WI38 (cell line): ENCODE measurements at regions not wholly inside any gene's neighbourhood (a gene's known extent, or its start where the extent isn't known, plus 50 kb on each side); places are given as distances from the start of the nearest gene placed in this dataset.

Experiments used
- H3K4me3 ChIP-seq: 2 replicates; pipeline ENCODE4 v1.5.1; 2011; ENCODE audit warnings: low read depth, mild to moderate bottlenecking, control low read depth, low read length
- TF ChIP-seq, protein P1 (sequence below): IDR thresholded peaks from 2 replicates; pipeline ENCODE4 v1.5.1; 2012; ENCODE audit warnings: low read depth, mild to moderate bottlenecking, control low read depth, low read length

DNA sequence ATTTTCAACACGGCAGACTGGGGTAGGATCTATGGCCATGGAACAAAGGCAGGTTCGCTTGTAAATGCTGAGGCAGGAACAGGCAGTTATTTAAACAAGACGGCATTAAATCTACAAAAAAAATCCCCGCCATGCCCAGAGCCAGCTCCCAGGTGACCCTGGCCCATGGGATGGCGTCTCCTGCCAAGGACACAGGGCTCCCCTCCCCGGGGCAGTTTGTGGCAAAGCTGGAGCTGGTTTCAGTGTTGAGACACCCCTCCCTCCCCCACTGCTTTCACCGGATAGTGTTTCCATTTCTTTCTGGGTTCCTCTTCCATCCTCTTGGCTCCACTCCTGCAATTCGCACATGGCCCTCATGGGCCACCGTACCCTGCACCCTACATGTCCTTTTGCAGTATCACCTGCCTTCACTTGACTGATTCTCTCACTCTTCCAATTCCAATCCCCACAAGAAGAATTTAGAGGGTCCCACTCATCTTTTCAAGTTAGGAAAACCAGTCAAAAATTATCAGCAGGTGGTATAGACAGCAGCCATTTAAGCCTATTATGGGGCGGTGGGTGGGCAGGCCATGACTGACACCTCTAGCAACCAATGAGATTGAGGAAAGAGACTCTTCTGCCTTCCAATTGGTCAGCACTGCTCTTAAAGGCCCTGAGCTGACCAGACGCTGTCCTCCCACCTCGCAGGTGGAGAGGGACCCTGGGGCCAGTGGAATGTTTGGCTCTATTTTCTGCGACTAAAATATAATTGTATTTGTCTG is 52.0 kb downstream of the OLIG1 start:
- H3K4me3 ChIP-seq: no peak overlapping the region
- TF ChIP-seq, protein P1, sequence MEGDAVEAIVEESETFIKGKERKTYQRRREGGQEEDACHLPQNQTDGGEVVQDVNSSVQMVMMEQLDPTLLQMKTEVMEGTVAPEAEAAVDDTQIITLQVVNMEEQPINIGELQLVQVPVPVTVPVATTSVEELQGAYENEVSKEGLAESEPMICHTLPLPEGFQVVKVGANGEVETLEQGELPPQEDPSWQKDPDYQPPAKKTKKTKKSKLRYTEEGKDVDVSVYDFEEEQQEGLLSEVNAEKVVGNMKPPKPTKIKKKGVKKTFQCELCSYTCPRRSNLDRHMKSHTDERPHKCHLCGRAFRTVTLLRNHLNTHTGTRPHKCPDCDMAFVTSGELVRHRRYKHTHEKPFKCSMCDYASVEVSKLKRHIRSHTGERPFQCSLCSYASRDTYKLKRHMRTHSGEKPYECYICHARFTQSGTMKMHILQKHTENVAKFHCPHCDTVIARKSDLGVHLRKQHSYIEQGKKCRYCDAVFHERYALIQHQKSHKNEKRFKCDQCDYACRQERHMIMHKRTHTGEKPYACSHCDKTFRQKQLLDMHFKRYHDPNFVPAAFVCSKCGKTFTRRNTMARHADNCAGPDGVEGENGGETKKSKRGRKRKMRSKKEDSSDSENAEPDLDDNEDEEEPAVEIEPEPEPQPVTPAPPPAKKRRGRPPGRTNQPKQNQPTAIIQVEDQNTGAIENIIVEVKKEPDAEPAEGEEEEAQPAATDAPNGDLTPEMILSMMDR: no peak

DNA sequence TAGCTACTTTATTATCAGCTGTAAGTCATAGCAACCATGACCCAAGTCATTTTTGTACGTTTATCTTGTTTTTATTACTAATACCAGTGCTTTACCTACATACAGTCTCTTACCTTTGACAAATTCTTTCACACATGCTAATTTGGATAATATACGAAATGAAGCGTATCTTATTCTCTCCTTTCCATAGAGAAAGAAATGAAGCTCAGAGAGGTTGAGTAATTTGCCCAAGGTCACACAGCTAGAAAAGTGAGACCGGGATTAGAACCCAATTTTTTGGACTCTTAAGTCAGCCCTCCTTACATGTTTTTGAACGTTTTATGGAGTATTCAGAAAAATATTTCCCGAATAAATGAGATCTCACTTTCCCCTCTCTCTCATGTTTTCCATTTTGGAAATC is 52.6 kb downstream of the OLIG1 start:
- TF ChIP-seq, protein P1: no peak
- no peak overlapping the region for H3K4me3 ChIP-seq

DNA sequence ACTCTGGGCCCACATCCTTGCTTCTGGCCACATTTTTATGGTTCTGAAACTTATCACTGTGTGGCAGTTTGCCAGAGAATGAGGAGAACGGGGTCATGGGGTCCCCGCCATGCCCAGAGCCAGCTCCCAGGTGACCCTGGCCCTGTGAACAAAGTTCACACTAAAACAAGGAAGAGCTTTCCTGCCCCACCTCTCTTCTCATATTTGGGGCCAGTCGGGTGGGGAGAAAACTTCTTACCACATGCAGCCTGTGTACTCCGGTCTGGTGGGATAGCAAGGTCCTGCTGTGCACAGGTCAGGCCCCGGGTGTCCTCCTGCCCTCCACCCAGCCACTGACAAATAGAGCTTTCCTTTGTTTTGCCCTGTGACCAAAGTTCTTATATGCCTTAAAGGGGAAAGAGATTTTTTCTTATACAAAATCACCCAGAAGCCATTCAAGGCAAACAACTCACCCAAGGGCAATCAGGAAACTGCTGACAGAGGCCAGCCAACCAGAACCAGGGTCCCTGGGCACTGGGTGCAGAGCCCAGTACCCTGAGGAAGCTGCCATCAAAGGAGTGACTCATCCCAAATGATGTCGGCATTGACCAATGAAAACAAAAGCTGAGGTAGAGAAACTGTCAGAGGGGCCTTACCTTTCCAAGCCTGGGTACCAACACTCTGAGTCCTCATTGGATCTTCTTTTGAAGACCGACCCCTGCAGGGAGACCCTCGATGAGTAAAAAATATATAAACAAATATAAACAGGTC is 53.6 kb downstream of the OLIG1 start:
- TF ChIP-seq, protein P1: no peak

DNA sequence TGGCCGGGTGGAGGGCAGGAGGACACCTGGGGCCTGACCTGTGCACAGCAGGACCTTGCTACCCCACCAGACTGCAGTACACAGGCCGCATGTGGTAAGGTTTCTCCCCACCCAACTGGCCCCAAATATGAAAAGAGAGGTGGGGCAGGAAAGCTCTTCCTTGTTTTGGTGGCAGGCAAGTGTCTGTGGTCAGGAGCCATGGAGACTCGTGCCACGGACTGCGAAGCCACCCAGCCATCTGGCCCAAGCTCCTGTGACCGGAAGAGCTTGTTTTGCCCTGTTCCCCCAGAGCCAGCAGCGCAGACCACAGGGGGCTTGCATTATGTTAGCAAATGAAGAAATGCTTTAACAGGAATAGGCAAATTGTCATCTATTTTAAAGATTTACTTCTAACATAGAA is 54.9 kb downstream of the OLIG1 start:
- TF ChIP-seq, protein P1: no peak
- no peak overlapping the region for H3K4me3 ChIP-seq

More for the DNA sequence above, 53.6 kb downstream of the OLIG1 start:
- no peak overlapping the region for H3K4me3 ChIP-seq

DNA sequence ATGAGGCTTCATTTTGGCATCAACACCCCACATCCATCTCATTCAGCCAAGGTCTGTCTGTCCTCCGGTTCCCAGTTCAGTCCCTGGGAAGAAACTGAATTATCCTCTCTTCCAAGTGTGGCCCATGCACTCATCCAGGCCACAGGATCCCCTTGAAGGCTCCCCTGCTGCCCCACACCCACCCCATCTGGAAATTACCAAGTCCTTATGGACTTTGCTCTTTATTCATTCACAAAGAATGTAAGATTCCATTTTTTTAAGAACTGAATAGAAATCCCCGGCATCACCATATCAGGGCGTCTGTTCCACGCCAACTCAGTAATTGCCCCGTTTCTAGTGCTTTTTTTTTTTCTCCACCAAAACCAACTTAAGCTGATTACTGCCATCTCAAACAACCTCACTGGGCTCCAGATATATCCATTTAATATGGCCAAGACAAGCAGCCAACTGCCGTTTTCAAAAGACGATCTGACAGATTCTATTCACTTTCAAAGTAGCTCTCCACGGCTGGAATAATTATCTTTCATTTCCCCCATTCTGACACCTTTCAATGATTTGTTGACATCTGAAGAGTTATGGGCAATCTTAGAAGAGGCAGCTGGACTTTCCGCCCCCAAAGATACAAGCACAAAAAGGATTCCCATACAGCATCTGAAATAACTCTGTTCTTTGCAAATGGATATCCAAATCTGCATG is 55.9 kb downstream of the OLIG1 start:
- no peak overlapping the region for H3K4me3 ChIP-seq
- TF ChIP-seq, protein P1: no peak

DNA sequence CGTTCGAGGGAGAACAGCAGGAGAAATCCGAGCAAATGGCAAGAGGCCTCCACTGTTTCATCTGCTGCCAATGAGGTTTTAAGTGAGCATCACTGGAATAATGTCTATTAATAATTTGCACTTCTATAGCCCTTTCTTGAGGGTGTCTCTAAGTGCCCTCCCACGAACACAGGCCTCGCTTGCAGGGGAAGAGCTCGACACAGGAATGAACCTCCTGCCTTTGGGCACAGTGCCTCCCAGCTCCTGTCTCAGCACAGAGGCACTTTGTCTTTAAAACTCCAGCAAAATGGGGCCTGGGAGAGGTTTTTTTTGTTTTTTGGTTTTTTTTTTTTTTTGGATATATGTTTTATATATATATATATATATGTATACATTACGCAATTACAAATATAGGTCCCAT is 56.6 kb downstream of the OLIG1 start:
- no peak overlapping the region for H3K4me3 ChIP-seq
- TF ChIP-seq, protein P1: no peak
